GM12872 (cell line): ENCODE measurements at regions not wholly inside any gene's neighbourhood (a gene's known extent, or its start where the extent isn't known, plus 50 kb on each side); places are given as distances from the start of the nearest gene placed in this dataset.

Experiments
- TF ChIP-seq, protein P1 (sequence below): IDR thresholded peaks from 3 replicates; pipeline ENCODE4 v1.5.1; 2011; ENCODE audit warnings: low read depth, mild to moderate bottlenecking, low read length, moderate library complexity; ENCODE audit not compliant: insufficient read depth

DNA sequence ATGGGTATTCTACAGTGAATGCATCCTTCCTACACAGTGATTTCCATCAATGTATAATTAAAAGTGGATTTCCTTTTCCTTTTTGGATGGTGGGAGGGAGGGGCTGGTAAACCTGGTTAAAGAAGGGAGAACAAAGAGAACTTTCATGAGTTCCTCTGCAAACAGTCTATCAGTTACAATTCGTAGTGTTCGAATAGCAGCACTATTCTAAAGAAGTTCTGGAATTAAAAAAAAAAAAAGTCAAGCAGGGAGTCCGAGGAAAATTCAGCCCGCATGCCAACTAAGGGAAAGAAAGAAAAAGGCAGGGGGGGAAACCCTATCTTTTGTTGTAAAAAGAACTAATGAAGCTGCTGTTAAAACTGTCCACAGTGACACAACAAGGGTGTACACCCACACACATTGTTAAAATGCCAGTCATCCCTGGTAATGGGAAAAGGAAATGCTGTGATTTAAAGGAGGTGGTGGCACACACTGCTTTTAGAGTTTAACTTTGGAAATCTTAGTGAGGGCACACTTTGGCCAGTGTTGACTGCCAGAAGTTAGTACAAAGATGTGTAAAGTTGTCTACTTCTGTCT, 521.2 kb downstream of the ZIC1 start:
- TF ChIP-seq, protein P1, sequence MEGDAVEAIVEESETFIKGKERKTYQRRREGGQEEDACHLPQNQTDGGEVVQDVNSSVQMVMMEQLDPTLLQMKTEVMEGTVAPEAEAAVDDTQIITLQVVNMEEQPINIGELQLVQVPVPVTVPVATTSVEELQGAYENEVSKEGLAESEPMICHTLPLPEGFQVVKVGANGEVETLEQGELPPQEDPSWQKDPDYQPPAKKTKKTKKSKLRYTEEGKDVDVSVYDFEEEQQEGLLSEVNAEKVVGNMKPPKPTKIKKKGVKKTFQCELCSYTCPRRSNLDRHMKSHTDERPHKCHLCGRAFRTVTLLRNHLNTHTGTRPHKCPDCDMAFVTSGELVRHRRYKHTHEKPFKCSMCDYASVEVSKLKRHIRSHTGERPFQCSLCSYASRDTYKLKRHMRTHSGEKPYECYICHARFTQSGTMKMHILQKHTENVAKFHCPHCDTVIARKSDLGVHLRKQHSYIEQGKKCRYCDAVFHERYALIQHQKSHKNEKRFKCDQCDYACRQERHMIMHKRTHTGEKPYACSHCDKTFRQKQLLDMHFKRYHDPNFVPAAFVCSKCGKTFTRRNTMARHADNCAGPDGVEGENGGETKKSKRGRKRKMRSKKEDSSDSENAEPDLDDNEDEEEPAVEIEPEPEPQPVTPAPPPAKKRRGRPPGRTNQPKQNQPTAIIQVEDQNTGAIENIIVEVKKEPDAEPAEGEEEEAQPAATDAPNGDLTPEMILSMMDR = no peak

- TF ChIP-seq, protein P1 = no peak
These were observed 525.5 kb downstream of the ZIC1 start for GRCh38 chr3:147934451-147935180.

GRCh38 chr3:147937341-147937740, 528.2 kb downstream of the ZIC1 start:
- TF ChIP-seq, protein P1 = no peak

- TF ChIP-seq, protein P1 = no peak
These were observed 528.7 kb downstream of the ZIC1 start for GRCh38 chr3:147937891-147938290.

- TF ChIP-seq, protein P1 = no peak
These were observed 530.3 kb downstream of the ZIC1 start for GRCh38 chr3:147939425-147939824.

GRCh38 chr3:147939839-147940238, 530.7 kb downstream of the ZIC1 start:
- TF ChIP-seq, protein P1 = no peak

DNA sequence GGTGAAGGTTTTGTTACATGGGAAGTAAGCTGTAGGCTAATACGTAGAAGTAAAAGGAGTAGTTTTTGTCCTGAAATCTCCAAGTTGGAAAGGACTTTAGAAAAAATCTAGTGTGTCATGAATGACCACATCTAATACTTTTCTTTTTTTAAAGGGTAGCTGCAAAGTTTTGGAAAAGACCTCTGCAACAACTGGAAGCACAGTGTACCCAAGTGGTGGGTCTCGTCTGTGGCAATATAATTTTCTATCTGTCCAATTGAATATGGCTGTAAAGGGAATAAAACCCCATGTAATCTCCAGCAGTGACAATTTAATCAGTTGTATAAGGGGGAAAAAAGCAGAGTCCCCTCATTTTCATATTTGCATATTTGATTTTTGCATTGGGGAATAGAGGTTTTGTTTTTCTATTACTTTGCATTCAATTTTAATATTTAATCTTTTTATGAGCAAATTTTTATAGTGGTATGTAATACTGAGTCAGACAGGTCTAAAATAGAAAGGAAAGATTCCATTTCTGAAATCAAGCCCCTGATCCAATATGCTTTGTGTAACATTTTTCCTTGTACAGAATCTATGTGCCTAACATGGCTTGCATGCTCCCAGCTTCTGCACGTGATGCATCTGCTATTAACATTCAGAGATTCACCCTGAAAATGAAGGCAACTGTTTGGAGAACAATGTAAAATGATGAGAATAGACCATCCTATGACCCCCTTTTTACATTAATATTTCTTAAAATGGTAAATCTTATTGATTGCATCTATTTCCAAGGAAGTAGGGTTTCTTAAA, 531.4 kb downstream of the ZIC1 start:
- TF ChIP-seq, protein P1 = 0 out of 3 replicates have a peak, but pooled peaks have one; percentile 9
